ENCODE measurements at regions not wholly inside any gene's neighbourhood (a gene's known extent, or its start where the extent isn't known, plus 50 kb on each side); places are given as distances from the start of the nearest gene placed in this dataset.

DNA sequence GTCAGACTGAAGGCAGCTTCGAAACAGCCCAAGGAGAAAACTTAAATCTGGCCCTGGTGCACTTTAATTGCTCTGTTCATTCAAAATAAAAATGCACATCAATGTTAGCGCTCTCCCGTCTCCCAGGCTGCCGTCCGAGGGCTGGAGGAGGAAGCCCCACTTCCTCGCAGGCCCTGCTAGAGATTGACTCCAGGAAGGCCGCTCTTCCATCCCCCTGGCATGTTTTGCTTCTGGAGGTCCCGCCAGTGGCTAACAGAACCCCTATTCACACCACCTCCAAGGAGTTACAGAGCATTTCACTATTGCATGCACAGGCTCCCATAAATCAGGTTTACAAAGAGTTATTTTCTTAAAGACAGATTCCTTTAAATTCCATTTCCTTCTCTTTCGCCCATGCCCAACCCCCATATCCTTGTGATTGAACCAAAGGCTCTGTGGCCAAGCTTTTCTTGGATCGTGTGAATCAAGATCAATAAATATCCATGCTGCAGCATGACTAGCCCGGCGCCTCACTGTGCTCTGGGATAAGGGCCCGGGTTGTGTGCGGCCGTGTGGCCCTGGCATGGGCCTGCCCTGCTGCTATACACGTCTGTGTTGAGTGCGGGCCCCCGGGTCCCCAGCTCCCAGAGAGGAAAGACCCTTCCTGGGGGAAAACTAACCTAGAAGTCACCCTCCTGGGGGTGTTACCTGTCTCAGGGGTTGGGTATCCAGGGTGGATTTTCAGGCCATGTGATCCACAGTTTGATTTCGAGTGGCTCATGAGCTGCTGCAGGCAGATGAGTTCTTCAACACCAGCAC, 118.7 kb upstream of the GDF10 start:
- Histone ChIP-seq H3K9ac (ENCODE audit: insufficient read depth in 1 of 2, low read length in 2 of 2) (no peak overlapping the region), H3K27ac (ENCODE audit: low read depth in 1 of 2, low read length in 1 of 2) (no peak overlapping the region), H3K4me3 (no peak overlapping the region), H3K36me3 (ENCODE audit: control insufficient read depth in 4 of 4, insufficient read depth in 4 of 4, low read length in 4 of 4) (no peaks in the 10 kb centered on the region), H3K9me3 (ENCODE audit: control insufficient read depth in 4 of 4, insufficient read depth in 3 of 4, low read length in 3 of 4) (no peaks in the 10 kb centered on the region), H3K27me3 (ENCODE audit: control insufficient read depth in 3 of 3, insufficient read depth in 3 of 3, low read length in 2 of 3) (no peaks in the 10 kb centered on the region), H3K4me1 (ENCODE audit: control insufficient read depth in 5 of 5, insufficient read depth in 5 of 5, low read length in 5 of 5) (peaks cover 0 to 23% (median 4%) of the 10 kb centered on the region in 5 donors)
- no peak for TF ChIP-seq CTCF (IDR thresholded peaks at IDR 0.05; ENCODE audit: control extremely low read depth, extremely low read depth)
- no peak for ATAC-seq (ENCODE audit: insufficient read depth, low FRiP score)
- WGBS, 2 donors, result 91% methylated on average over 19 of the region's 19 CpGs
- peak in 1 of 3 donors; percentile 11 for DNase-seq

DNA sequence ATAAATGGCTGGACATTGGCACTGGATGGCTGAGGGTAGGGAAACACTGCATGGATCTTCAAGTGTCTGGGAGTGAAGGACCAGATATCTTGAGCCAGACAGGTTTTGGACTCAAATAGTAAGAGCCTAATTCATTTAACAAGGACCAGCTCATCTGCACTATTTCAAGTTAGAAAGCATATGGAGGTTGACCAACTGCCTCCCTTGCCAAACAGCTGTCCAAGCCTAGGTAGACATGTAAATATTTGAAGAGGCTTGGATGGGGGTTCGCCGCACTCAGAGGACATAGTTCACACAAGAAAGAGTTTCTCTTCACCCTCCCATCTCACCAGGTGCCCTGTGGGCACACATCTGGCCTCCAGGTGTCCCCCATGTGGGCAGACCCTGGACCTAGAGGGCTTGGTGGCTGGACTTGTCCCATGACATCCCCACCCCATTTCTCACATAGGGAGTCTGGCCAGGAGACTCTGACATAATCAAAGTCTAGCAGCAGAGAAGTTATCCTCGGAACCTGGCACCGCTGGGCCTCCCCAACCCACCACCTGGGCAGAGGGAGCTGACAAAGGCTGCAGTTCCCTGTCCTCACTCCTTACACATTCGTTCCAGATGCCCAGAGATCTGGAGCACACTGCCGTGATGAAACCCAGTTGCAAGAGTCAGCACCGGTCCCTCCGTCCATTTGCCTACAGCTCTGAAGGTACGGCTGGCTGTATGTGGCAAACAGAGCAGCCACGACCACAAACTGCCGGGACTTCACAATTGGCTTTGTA, 116.9 kb upstream of the GDF10 start:
- 78 to 85% methylated on average over 11 of the region's 11 CpGs for WGBS, 2 donors

GRCh38 chr10:47183704-47184041, 116.3 kb upstream of the GDF10 start:
- Histone ChIP-seq H3K27me3 (ENCODE audit: control insufficient read depth in 3 of 3, insufficient read depth in 3 of 3, low read length in 2 of 3) (no peaks in the 10 kb centered on the region), H3K4me1 (ENCODE audit: control insufficient read depth in 5 of 5, insufficient read depth in 5 of 5, low read length in 5 of 5) (peaks cover 0 to 2% (median 0%) of the 10 kb centered on the region in 5 donors), H3K4me3 (no peak overlapping the region), H3K27ac (ENCODE audit: low read depth in 1 of 2, low read length in 1 of 2) (no peak overlapping the region), H3K9me3 (ENCODE audit: control insufficient read depth in 4 of 4, insufficient read depth in 3 of 4, low read length in 3 of 4) (no peaks in the 10 kb centered on the region), H3K36me3 (ENCODE audit: control insufficient read depth in 4 of 4, insufficient read depth in 4 of 4, low read length in 4 of 4) (no peaks in the 10 kb centered on the region), H3K9ac (ENCODE audit: insufficient read depth in 1 of 2, low read length in 2 of 2) (no peak overlapping the region)
- ATAC-seq (ENCODE audit: insufficient read depth, low FRiP score) (no peak), DNase-seq (peak in 1 of 3 donors; percentile 3)
- WGBS, 2 donors, result 89 to 93% methylated on average over 4 of the region's 4 CpGs
- no peak for TF ChIP-seq CTCF (IDR thresholded peaks at IDR 0.05; ENCODE audit: control extremely low read depth, extremely low read depth)

More for the DNA sequence above, 116.9 kb upstream of the GDF10 start:
- H3K9me3 ChIP-seq (ENCODE audit: control insufficient read depth in 4 of 4, insufficient read depth in 3 of 4, low read length in 3 of 4), result no peaks in the 10 kb centered on the region
- H3K27me3 ChIP-seq (ENCODE audit: control insufficient read depth in 3 of 3, insufficient read depth in 3 of 3, low read length in 2 of 3), result no peaks in the 10 kb centered on the region
- peaks cover 0 to 6% (median 0%) of the 10 kb centered on the region in 5 donors for H3K4me1 ChIP-seq (ENCODE audit: control insufficient read depth in 5 of 5, insufficient read depth in 5 of 5, low read length in 5 of 5)
- no peak for TF ChIP-seq CTCF (IDR thresholded peaks at IDR 0.05; ENCODE audit: control extremely low read depth, extremely low read depth)
- H3K4me3 ChIP-seq, result no peak overlapping the region
- H3K9ac ChIP-seq (ENCODE audit: insufficient read depth in 1 of 2, low read length in 2 of 2), result no peak overlapping the region
- DNase-seq (peak in 1 of 3 donors; percentile 7), ATAC-seq (ENCODE audit: insufficient read depth, low FRiP score) (no peak)
- no peak overlapping the region for H3K27ac ChIP-seq (ENCODE audit: low read depth in 1 of 2, low read length in 1 of 2)
- no peaks in the 10 kb centered on the region for H3K36me3 ChIP-seq (ENCODE audit: control insufficient read depth in 4 of 4, insufficient read depth in 4 of 4, low read length in 4 of 4)
